Panc1 (cell line): ENCODE measurements at regions not wholly inside any gene's neighbourhood (a gene's known extent, or its start where the extent isn't known, plus 50 kb on each side); places are given as distances from the start of the nearest gene placed in this dataset.

ENCODE experiments used
- ATAC-seq: fragments of 200-7000 bp; cut with Tn5 transposase; 2 replicates; pipeline ENCODE4 v1.9.1; 2020; ENCODE audit warnings: mild to moderate bottlenecking, moderate library complexity
- BruUV-seq: library from RNA; stranded (reverse); fragments of 400-500 nt; replicated peaks from 2 replicates; lab custom pipeline; 2021; lab: Mats Ljungman, UMichigan
- CTCF ChIA-PET: fragments of 300-600 bp; sonication (Branson Sonifier 250); formaldehyde crosslinking; loops from one replicate; lab custom pipeline; 2022; ENCODE audit warnings: antibody characterized with exemption; lab: Charles Lee
- POLR2A ChIA-PET: fragments of 300-600 bp; sonication (Branson Sonifier 250); formaldehyde crosslinking; loops from one replicate; lab custom pipeline; 2022; ENCODE audit warnings: antibody characterized with exemption; lab: Charles Lee
- DNase-seq: peaks from one replicate; pipeline ENCODE4 v3.0.0-alpha.2; 2010; ENCODE audit warnings: low read depth, low spot score
- H3K27ac ChIP-seq: 2 replicates; pipeline ENCODE4 v1.5.1; 2011; ENCODE audit warnings: mild to moderate bottlenecking, low read length, inconsistent platforms
- H3K27me3 ChIP-seq: fragments of 200-500 bp; sonication (Bioruptor generic); 2 replicates; pipeline ENCODE4 v1.6.0; 2014; ENCODE audit warnings: low read length, inconsistent platforms; ENCODE audit not compliant: control insufficient read depth, insufficient read depth
- H3K36me3 ChIP-seq: fragments of 200-500 bp; sonication (Bioruptor generic); 2 replicates; pipeline ENCODE4 v1.5.1; 2014; ENCODE audit warnings: inconsistent platforms, mild to moderate bottlenecking, low read length, moderate library complexity; ENCODE audit not compliant: control insufficient read depth, insufficient read depth
- H3K4me1 ChIP-seq: 2 replicates; pipeline ENCODE4 v1.5.1; 2011; ENCODE audit warnings: inconsistent platforms, mild to moderate bottlenecking, low read length, moderate library complexity; ENCODE audit not compliant: control insufficient read depth, insufficient read depth
- H3K4me3 ChIP-seq, 2 experiments: 2 replicates each; pipeline ENCODE4 v1.5.1; 2011 to 2012; ENCODE audit warnings: low read depth in 2 of 2, low read length in 2 of 2, mild to moderate bottlenecking in 2 of 2, inconsistent platforms in 1 of 2, moderate library complexity in 1 of 2
- H3K9me3 ChIP-seq: fragments of 200-500 bp; sonication (Bioruptor generic); 2 replicates; pipeline ENCODE4 v1.5.1; 2014; ENCODE audit warnings: low read depth, mild to moderate bottlenecking, inconsistent platforms, low read length, moderate library complexity; ENCODE audit not compliant: control insufficient read depth, insufficient read depth
- CTCF ChIP-seq: fragments of 450-650 bp; IDR thresholded peaks from 2 replicates; pipeline ENCODE4 v1.5.1; 2017; ENCODE audit warnings: mild to moderate bottlenecking
- POLR2AphosphoS5 ChIP-seq: IDR thresholded peaks from 2 replicates; pipeline ENCODE4 v1.6.1; 2012; ENCODE audit warnings: mild to moderate bottlenecking, low read depth, low read length, moderate library complexity
- SIN3A ChIP-seq: IDR thresholded peaks from 2 replicates; pipeline ENCODE4 v1.6.1; 2012; ENCODE audit warnings: low read depth, mild to moderate bottlenecking, low read length, moderate library complexity, borderline replicate concordance; ENCODE audit not compliant: insufficient read depth
- TCF7L2 ChIP-seq: IDR thresholded peaks from 2 replicates; pipeline ENCODE4 v1.6.1; 2011; ENCODE audit warnings: mild to moderate bottlenecking, low read depth, low read length, inconsistent platforms
- in situ Hi-C: cut with HindIII; loops from 2 replicates; pipeline ENCODE4 v1.10.0; 2016; ENCODE audit warnings: low sequenced_read_pairs, low pct_unique_long_range_greater_than_20kb
- intact Hi-C: fragments of 100-400 bp; cut with micrococcal nuclease; formaldehyde crosslinking; loops from one replicate; pipeline ENCODE4 v1.10.0; 2022; ENCODE audit not compliant: unreplicated experiment
- TF ChIP-seq, protein P1 (sequence below), 2 experiments: IDR thresholded peaks; 2 replicates each; pipeline ENCODE4 v1.6.1; 2011 to 2012; ENCODE audit warnings: low read depth in 2 of 2, control low read depth in 1 of 2, low read length in 1 of 2, mild to moderate bottlenecking in 1 of 2, moderate library complexity in 1 of 2; ENCODE audit not compliant: insufficient read depth in 1 of 2

DNA sequence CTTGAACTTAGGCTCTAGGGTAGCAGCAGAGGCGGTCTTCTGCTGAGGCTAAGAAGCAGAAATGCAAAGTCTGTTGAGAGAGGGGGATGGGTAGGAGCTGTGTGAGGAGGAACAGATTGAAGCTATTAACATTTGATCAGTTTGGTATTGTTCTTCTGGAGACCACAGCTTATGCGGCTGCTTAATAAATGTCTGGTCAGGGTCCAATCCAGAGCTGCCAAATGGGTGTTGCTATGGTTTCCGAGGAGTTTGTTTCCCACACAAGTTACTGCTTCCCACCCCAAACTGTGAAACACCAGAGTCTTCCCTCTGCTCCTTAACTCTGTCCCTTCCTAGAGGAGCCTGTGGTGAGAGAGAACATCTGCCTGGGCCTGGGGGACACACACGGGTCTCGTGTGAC is 142.2 kb upstream of the KLF4 start:
- no peak for ATAC-seq
- in situ Hi-C loops (no loop called here), intact Hi-C loops (no loop called here)
- Histone ChIP-seq H3K27ac (no peak overlapping the region), H3K36me3 (no peaks in the 10 kb centered on the region), H3K27me3 (no peaks in the 10 kb centered on the region), H3K4me3 (no peak overlapping the region), H3K9me3 (no peaks in the 10 kb centered on the region), H3K4me1 (no peaks in the 10 kb centered on the region)
- POLR2A ChIA-PET, result no interaction called here
- BruUV-seq, result no TSS peak
- DNase-seq, result no peak
- TF ChIP-seq SIN3A, result no peak
- TF ChIP-seq, protein P1, sequence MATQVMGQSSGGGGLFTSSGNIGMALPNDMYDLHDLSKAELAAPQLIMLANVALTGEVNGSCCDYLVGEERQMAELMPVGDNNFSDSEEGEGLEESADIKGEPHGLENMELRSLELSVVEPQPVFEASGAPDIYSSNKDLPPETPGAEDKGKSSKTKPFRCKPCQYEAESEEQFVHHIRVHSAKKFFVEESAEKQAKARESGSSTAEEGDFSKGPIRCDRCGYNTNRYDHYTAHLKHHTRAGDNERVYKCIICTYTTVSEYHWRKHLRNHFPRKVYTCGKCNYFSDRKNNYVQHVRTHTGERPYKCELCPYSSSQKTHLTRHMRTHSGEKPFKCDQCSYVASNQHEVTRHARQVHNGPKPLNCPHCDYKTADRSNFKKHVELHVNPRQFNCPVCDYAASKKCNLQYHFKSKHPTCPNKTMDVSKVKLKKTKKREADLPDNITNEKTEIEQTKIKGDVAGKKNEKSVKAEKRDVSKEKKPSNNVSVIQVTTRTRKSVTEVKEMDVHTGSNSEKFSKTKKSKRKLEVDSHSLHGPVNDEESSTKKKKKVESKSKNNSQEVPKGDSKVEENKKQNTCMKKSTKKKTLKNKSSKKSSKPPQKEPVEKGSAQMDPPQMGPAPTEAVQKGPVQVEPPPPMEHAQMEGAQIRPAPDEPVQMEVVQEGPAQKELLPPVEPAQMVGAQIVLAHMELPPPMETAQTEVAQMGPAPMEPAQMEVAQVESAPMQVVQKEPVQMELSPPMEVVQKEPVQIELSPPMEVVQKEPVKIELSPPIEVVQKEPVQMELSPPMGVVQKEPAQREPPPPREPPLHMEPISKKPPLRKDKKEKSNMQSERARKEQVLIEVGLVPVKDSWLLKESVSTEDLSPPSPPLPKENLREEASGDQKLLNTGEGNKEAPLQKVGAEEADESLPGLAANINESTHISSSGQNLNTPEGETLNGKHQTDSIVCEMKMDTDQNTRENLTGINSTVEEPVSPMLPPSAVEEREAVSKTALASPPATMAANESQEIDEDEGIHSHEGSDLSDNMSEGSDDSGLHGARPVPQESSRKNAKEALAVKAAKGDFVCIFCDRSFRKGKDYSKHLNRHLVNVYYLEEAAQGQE (IDR thresholded peaks at IDR 0.05; ENCODE audit: insufficient read depth in 1 of 2, low read depth in 2 of 2, low read length in 1 of 2), result no peak
- TF ChIP-seq TCF7L2, result no peak
- no peak for TF ChIP-seq CTCF
- TF ChIP-seq POLR2AphosphoS5, result no peak
- CTCF ChIA-PET, result no interaction called here

DNA sequence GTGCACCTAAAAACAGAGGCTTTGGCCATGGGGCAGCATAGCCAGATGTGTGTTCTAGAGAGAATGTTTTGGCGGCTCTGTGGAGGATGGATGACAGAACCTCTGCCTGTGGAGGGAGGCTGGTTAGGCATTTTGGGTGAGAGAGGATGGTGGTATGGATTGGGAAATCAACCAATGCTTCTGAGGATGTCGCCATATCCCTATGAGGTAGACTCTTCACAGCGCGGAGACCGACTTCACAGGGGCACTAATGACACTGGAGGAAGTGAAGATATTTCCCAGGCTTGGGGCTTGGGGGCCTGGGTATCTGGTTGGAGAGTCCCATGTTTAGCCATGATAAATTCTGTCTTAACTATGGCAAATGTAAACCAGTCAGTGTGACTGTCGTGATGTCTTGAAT is 140.6 kb upstream of the KLF4 start:
- in situ Hi-C loops (no loop called here), intact Hi-C loops (no loop called here)
- ATAC-seq, result no peak
- no peaks in the 10 kb centered on the region for H3K27me3 ChIP-seq
- H3K4me3 ChIP-seq, result no peak overlapping the region
- BruUV-seq, result no TSS peak
- ChIA-PET POLR2A (no interaction called here), CTCF (no interaction called here)
- TF ChIP-seq CTCF (no peak), TCF7L2 (no peak), SIN3A (no peak), POLR2AphosphoS5 (no peak)
- TF ChIP-seq, protein P1 (IDR thresholded peaks at IDR 0.05; ENCODE audit: insufficient read depth in 1 of 2, low read depth in 2 of 2, low read length in 1 of 2), result no peak
- H3K27ac ChIP-seq, result no peak overlapping the region
- DNase-seq, result no peak
- H3K36me3 ChIP-seq, result no peaks in the 10 kb centered on the region
- no peaks in the 10 kb centered on the region for H3K9me3 ChIP-seq
- H3K4me1 ChIP-seq, result no peaks in the 10 kb centered on the region
